BLaER1 (cell line): ENCODE measurements at regions not wholly inside any gene's neighbourhood (a gene's known extent, or its start where the extent isn't known, plus 50 kb on each side); places are given as distances from the start of the nearest gene placed in this dataset.
"Not testable (repeated sequence)": the region's sequence is repeated elsewhere in the genome, so short reads cannot be mapped to it uniquely, and the experiment has no call there.

ENCODE experiments used
- H3K27ac ChIP-seq: shearing (Covaris generic); formaldehyde crosslinking; 2 replicates; pipeline ENCODE4 v1.8.1; 2022
- H3K27me3 ChIP-seq: shearing (Covaris generic); formaldehyde crosslinking; 2 replicates; pipeline ENCODE4 v1.8.1; 2022
- H3K36me3 ChIP-seq: shearing (Covaris generic); formaldehyde crosslinking; 2 replicates; pipeline ENCODE4 v1.8.1; 2022
- H3K4me1 ChIP-seq: shearing (Covaris generic); formaldehyde crosslinking; 2 replicates; pipeline ENCODE4 v1.8.1; 2022
- H3K4me2 ChIP-seq: shearing (Covaris generic); formaldehyde crosslinking; 2 replicates; pipeline ENCODE4 v1.8.1; 2022
- H3K4me3 ChIP-seq: shearing (Covaris generic); formaldehyde crosslinking; 2 replicates; pipeline ENCODE4 v1.8.1; 2022
- H3K9ac ChIP-seq: shearing (Covaris generic); formaldehyde crosslinking; 2 replicates; pipeline ENCODE4 v1.8.1; 2022
- H3K9me3 ChIP-seq: shearing (Covaris generic); formaldehyde crosslinking; 2 replicates; pipeline ENCODE4 v1.8.1; 2022
- H4K20me1 ChIP-seq: shearing (Covaris generic); formaldehyde crosslinking; 2 replicates; pipeline ENCODE4 v1.8.1; 2022
- Cebpa-rat ChIP-seq: shearing (Covaris generic); IDR thresholded peaks from 2 replicates; pipeline ENCODE4 v1.8.1; 2022

GRCh38 chrX:74231625-74232024 is 72.4 kb upstream of the ZCCHC13 start:
- Histone ChIP-seq H3K4me1 (no peaks in the 10 kb centered on the region), H3K36me3 (peaks cover 17% of the 10 kb centered on the region), H4K20me1 (0 out of 2 replicates have a peak, but pooled peaks cover 9% of the 10 kb centered on the region), H3K9ac (no peak overlapping the region), H3K9me3 (peaks cover 14% of the 10 kb centered on the region), H3K27me3 (peaks cover 11% of the 10 kb centered on the region), H3K27ac (no peak overlapping the region), H3K4me2 (no peak overlapping the region), H3K4me3 (no peak overlapping the region)
- no peak for TF ChIP-seq Cebpa-rat

GRCh38 chrX:74230094-74230493 is 73.9 kb upstream of the ZCCHC13 start:
- Histone ChIP-seq H3K27me3 (peaks cover 4% of the 10 kb centered on the region), H3K9me3 (peaks cover 27% of the 10 kb centered on the region), H3K36me3 (peaks cover 28% of the 10 kb centered on the region), H3K4me1 (no peaks in the 10 kb centered on the region), H3K27ac (no peak overlapping the region), H3K4me3 (no peak overlapping the region), H4K20me1 (0 out of 2 replicates have a peak, but pooled peaks cover 9% of the 10 kb centered on the region), H3K4me2 (no peak overlapping the region), H3K9ac (no peak overlapping the region)
- no peak for TF ChIP-seq Cebpa-rat

GRCh38 chrX:74225111-74225510 is 78.9 kb upstream of the ZCCHC13 start:
- no peak for TF ChIP-seq Cebpa-rat
- no peak overlapping the region for H3K4me3 ChIP-seq
- no peak overlapping the region for H3K4me2 ChIP-seq
- no peaks in the 10 kb centered on the region for H3K4me1 ChIP-seq
- H3K36me3 ChIP-seq, result peaks cover 63% of the 10 kb centered on the region
- H3K9me3 ChIP-seq, result peaks cover 31% of the 10 kb centered on the region
- no peak overlapping the region for H3K27ac ChIP-seq
- no peak overlapping the region for H3K9ac ChIP-seq
- H3K27me3 ChIP-seq, result peaks cover 28% of the 10 kb centered on the region
- H4K20me1 ChIP-seq, result no peaks in the 10 kb centered on the region; the same call in 1 of the 2 replicates

GRCh38 chrX:74220277-74220676 is 83.7 kb upstream of the ZCCHC13 start:
- Histone ChIP-seq H3K4me1 (no peaks in the 10 kb centered on the region), H3K4me2 (no peak overlapping the region), H3K4me3 (no peak overlapping the region), H3K27me3 (peaks cover 62% of the 10 kb centered on the region), H4K20me1 (no peaks in the 10 kb centered on the region; the same call in 1 of the 2 replicates), H3K36me3 (peaks cover 74% of the 10 kb centered on the region), H3K9me3 (peaks cover 6% of the 10 kb centered on the region), H3K27ac (no peak overlapping the region), H3K9ac (no peak overlapping the region)
- no peak for TF ChIP-seq Cebpa-rat

- no peak overlapping the region for H3K27ac ChIP-seq
- H4K20me1 ChIP-seq, result no peaks in the 10 kb centered on the region; the same call in 1 of the 2 replicates
- H3K4me1 ChIP-seq, result no peaks in the 10 kb centered on the region
- H3K27me3 ChIP-seq, result peaks cover 71% of the 10 kb centered on the region
- no peaks in the 10 kb centered on the region; the same call in 1 of the 2 replicates for H3K9me3 ChIP-seq
- no peak for TF ChIP-seq Cebpa-rat
- no peak overlapping the region for H3K4me3 ChIP-seq
- peaks cover 79% of the 10 kb centered on the region for H3K36me3 ChIP-seq
- no peak overlapping the region for H3K4me2 ChIP-seq
- no peak overlapping the region for H3K9ac ChIP-seq
Measured at GRCh38 chrX:74218895-74219294, 85.1 kb upstream of the ZCCHC13 start.

- H3K9ac ChIP-seq, result no peak overlapping the region
- peaks cover 75% of the 10 kb centered on the region for H3K36me3 ChIP-seq
- no peak for TF ChIP-seq Cebpa-rat
- peaks cover 4% of the 10 kb centered on the region; the same call in 1 of the 2 replicates for H4K20me1 ChIP-seq
- H3K4me2 ChIP-seq, result no peak overlapping the region
- H3K4me3 ChIP-seq, result no peak overlapping the region
- peaks cover 66% of the 10 kb centered on the region for H3K27me3 ChIP-seq
- H3K27ac ChIP-seq, result no peak overlapping the region
- H3K9me3 ChIP-seq, result no peaks in the 10 kb centered on the region; the same call in 1 of the 2 replicates
- H3K4me1 ChIP-seq, result no peaks in the 10 kb centered on the region
Measured at GRCh38 chrX:74216421-74216820, 87.6 kb upstream of the ZCCHC13 start.

- H3K36me3 ChIP-seq, result peaks cover 61% of the 10 kb centered on the region
Measured at GRCh38 chrX:74211911-74212310, 92.1 kb upstream of the ZCCHC13 start.

GRCh38 chrX:74207539-74207938 is 96.4 kb upstream of the ZCCHC13 start:
- H3K36me3 ChIP-seq, result peaks cover 46% of the 10 kb centered on the region
- no peak overlapping the region for H3K9ac ChIP-seq
- no peak for TF ChIP-seq Cebpa-rat
- no peaks in the 10 kb centered on the region for H3K4me1 ChIP-seq
- H3K4me2 ChIP-seq, result no peak overlapping the region
- peaks cover 56% of the 10 kb centered on the region for H3K27me3 ChIP-seq
- H4K20me1 ChIP-seq, result 0 out of 2 replicates have a peak, but pooled peaks cover 3% of the 10 kb centered on the region
- peaks cover 5% of the 10 kb centered on the region; the same call in 1 of the 2 replicates for H3K9me3 ChIP-seq
- H3K4me3 ChIP-seq, result no peak overlapping the region
- H3K27ac ChIP-seq, result no peak overlapping the region

More at GRCh38 chrX:74211911-74212310, 92.1 kb upstream of the ZCCHC13 start:
- no peak overlapping the region for H3K4me2 ChIP-seq
- no peak for TF ChIP-seq Cebpa-rat
- H3K9ac ChIP-seq, result no peak overlapping the region
- 0 out of 2 replicates have a peak, but pooled peaks cover 4% of the 10 kb centered on the region for H4K20me1 ChIP-seq
- H3K4me3 ChIP-seq, result no peak overlapping the region
- H3K27me3 ChIP-seq, result peaks cover 49% of the 10 kb centered on the region
- H3K27ac ChIP-seq, result no peak overlapping the region
- H3K9me3 ChIP-seq, result no peaks in the 10 kb centered on the region; the same call in 1 of the 2 replicates
- no peaks in the 10 kb centered on the region for H3K4me1 ChIP-seq

- Histone ChIP-seq H3K4me3 (no peak overlapping the region), H3K4me2 (no peak overlapping the region), H3K9ac (no peak overlapping the region), H4K20me1 (no peaks in the 10 kb centered on the region; the same call in 1 of the 2 replicates), H3K9me3 (0 out of 2 replicates have a peak, but pooled peaks cover 10% of the 10 kb centered on the region), H3K36me3 (no peaks in the 10 kb centered on the region), H3K4me1 (no peaks in the 10 kb centered on the region), H3K27ac (no peak overlapping the region), H3K27me3 (peaks cover 62% of the 10 kb centered on the region)
- no peak for TF ChIP-seq Cebpa-rat
Measured at GRCh38 chrX:74195605-74196004, 108.4 kb upstream of the ZCCHC13 start.

GRCh38 chrX:74195120-74195519 is 108.9 kb upstream of the ZCCHC13 start:
- no peak overlapping the region for H3K27ac ChIP-seq
- H3K4me2 ChIP-seq, result no peak overlapping the region
- no peaks in the 10 kb centered on the region; the same call in 1 of the 2 replicates for H4K20me1 ChIP-seq
- no peak overlapping the region for H3K4me3 ChIP-seq
- peaks cover 63% of the 10 kb centered on the region for H3K27me3 ChIP-seq
- H3K4me1 ChIP-seq, result no peaks in the 10 kb centered on the region
- H3K36me3 ChIP-seq, result no peaks in the 10 kb centered on the region
- no peak for TF ChIP-seq Cebpa-rat
- no peak overlapping the region for H3K9ac ChIP-seq
- 0 out of 2 replicates have a peak, but pooled peaks cover 10% of the 10 kb centered on the region for H3K9me3 ChIP-seq

GRCh38 chrX:74187211-74187610 is 116.8 kb upstream of the ZCCHC13 start:
- Histone ChIP-seq H3K4me2 (no peak overlapping the region), H4K20me1 (no peaks in the 10 kb centered on the region), H3K4me1 (no peaks in the 10 kb centered on the region), H3K27ac (no peak overlapping the region), H3K4me3 (no peak overlapping the region), H3K9me3 (no peaks in the 10 kb centered on the region), H3K36me3 (no peaks in the 10 kb centered on the region), H3K9ac (no peak overlapping the region), H3K27me3 (peaks cover 16% of the 10 kb centered on the region)
- no peak for TF ChIP-seq Cebpa-rat

- not testable (repeated sequence) for H3K4me2 ChIP-seq
Measured at GRCh38 chrX:74183047-74183446, 120.9 kb upstream of the ZCCHC13 start.

GRCh38 chrX:74181976-74182375 is 122.0 kb upstream of the ZCCHC13 start:
- H3K4me1 ChIP-seq, H3K36me3 ChIP-seq, H3K27ac ChIP-seq, H3K9me3 ChIP-seq, H3K4me2 ChIP-seq, H4K20me1 ChIP-seq, H3K9ac ChIP-seq, H3K4me3 ChIP-seq: not testable (repeated sequence)
- H3K27me3 ChIP-seq, result peaks cover 38% of the 10 kb centered on the region

More at GRCh38 chrX:74183047-74183446, 120.9 kb upstream of the ZCCHC13 start:
- not testable (repeated sequence) for H3K4me3 ChIP-seq, H3K4me1 ChIP-seq, H4K20me1 ChIP-seq, H3K36me3 ChIP-seq, H3K9me3 ChIP-seq, H3K9ac ChIP-seq, H3K27ac ChIP-seq
- peaks cover 37% of the 10 kb centered on the region for H3K27me3 ChIP-seq
